Testis (tissue), 2 donors: ENCODE measurements at regions not wholly inside any gene's neighbourhood (a gene's known extent, or its start where the extent isn't known, plus 50 kb on each side); places are given as distances from the start of the nearest gene placed in this dataset.
"Not testable (repeated sequence)": the region's sequence is repeated elsewhere in the genome, so short reads cannot be mapped to it uniquely, and the experiment has no call there.

ENCODE experiments used
- DNase-seq: peaks from one replicate; pipeline ENCODE4 v3.0.0-alpha.2; 2019
- H3K27ac ChIP-seq, 2 donors: fragments of 200-600 bp; sonication (generic); one replicate each; pipeline ENCODE4 v1.5.1; 2019
- H3K27me3 ChIP-seq: fragments of 200-600 bp; sonication (generic); one replicate; pipeline ENCODE4 v1.5.1; 2019
- H3K36me3 ChIP-seq: fragments of 200-600 bp; sonication (generic); one replicate; pipeline ENCODE4 v1.5.1; 2017; ENCODE audit warnings: low read depth; ENCODE audit errors: missing control alignments
- H3K4me1 ChIP-seq: fragments of 200-600 bp; sonication (generic); one replicate; pipeline ENCODE4 v1.5.1; 2019
- H3K4me3 ChIP-seq, 2 donors: fragments of 200-600 bp; sonication (generic); one replicate each; pipeline ENCODE4 v1.5.1; 2017 to 2019
- H3K9me3 ChIP-seq: fragments of 200-600 bp; sonication (generic); one replicate; pipeline ENCODE4 v1.5.1; 2017
- CTCF ChIP-seq, 3 experiments: fragments of 450-650 bp in 2 of 3; fragments of 200-600 bp in 1 of 3; sonication (generic) in 1 of 3; IDR thresholded peaks; one replicate each; pipeline ENCODE4 v1.5.1; 2016 to 2019; ENCODE audit warnings: antibody characterized with exemption in 3 of 3, mild to moderate bottlenecking in 2 of 3, moderate library complexity in 1 of 3
- POLR2A ChIP-seq: fragments of 450-650 bp; IDR thresholded peaks from one replicate; pipeline ENCODE4 v1.6.1; 2017; ENCODE audit warnings: antibody characterized with exemption, mild to moderate bottlenecking, moderate library complexity
- WGBS, 2 donors: methylation state at CpG; one replicate each; pipeline ENCODE4 v1.1.5; 2018; 5-methylcytosine and 5-hydroxymethylcytosine counted together
- intact Hi-C: fragments of 100-400 bp; cut with DNase I; formaldehyde crosslinking; loops from one replicate; pipeline ENCODE4 v1.15.1; 2023; ENCODE audit warnings: low total_unique reads

DNA sequence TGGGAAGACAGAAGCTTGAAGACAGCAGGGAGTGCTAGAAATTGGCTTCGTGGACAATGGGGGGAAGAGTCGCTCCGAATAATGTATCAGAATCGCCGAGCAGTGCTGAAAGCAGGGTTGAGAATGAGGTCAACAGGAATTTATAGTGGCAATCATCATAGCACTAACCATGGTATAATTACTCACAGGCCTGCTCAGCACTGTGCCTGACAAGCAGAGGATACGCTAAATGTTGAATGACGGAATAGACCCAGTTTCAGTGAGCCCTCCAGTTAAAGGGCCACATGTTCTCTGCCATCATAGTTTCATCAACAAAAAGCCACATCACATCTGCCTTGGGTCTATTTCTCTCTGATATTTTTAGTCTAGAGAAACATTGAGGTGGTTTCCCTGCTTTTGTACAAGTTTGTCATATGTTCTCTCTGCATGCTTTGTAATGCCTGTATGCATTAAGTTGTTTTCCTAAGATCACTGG, 130.3 kb upstream of the EGLN3 start:
- no peak for DNase-seq
- Histone ChIP-seq H3K4me1 (no peaks in the 10 kb centered on the region), H3K36me3 (no peaks in the 10 kb centered on the region), H3K4me3 (no peak overlapping the region), H3K9me3 (no peaks in the 10 kb centered on the region), H3K27ac (no peak overlapping the region), H3K27me3 (no peaks in the 10 kb centered on the region)
- intact Hi-C loops = no loop called here
- 75 to 83% methylated on average over 7 of the region's 7 CpGs for WGBS, 2 donors
- TF ChIP-seq POLR2A (no peak), CTCF (IDR thresholded peaks at IDR 0.05) (no peak)

DNA sequence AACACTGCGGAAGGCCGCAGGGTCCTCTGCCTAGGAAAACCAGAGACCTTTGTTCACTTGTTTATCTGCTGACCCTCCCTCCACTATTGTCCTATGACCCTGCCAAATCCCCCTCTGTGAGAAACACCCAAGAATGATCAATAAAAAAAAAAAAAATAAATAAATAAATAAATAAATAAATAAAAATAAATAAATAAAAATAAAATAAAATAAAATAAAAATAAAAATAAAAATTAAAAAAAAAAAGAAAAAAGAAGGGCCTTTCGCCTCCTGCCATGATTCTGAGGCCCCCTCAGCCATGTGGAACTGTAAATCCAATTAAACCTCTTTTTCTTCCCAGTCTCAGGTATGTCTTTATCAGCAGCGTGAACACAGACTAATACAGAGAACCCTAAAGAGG, 128.8 kb upstream of the EGLN3 start:
- H3K9me3 ChIP-seq, DNase-seq, H3K27ac ChIP-seq, H3K36me3 ChIP-seq, H3K27me3 ChIP-seq, H3K4me3 ChIP-seq, intact Hi-C loops, H3K4me1 ChIP-seq: not testable (repeated sequence)
- WGBS, 2 donors = 95 to 96% methylated on average over 2 of the region's 4 CpGs

GRCh38 chr14:34078117-34078743, 127.4 kb upstream of the EGLN3 start:
- Histone ChIP-seq H3K36me3 (no peaks in the 10 kb centered on the region), H3K27me3 (no peaks in the 10 kb centered on the region), H3K4me1 (no peaks in the 10 kb centered on the region), H3K4me3 (no peak overlapping the region), H3K9me3 (no peaks in the 10 kb centered on the region), H3K27ac (no peak overlapping the region)
- TF ChIP-seq CTCF (IDR thresholded peaks at IDR 0.05) = no peak
- TF ChIP-seq POLR2A = no peak
- 50 to 61% methylated on average over 9 to 12 of the region's 12 CpGs for WGBS, 2 donors
- DNase-seq = no peak
- intact Hi-C loops = no loop called here

DNA sequence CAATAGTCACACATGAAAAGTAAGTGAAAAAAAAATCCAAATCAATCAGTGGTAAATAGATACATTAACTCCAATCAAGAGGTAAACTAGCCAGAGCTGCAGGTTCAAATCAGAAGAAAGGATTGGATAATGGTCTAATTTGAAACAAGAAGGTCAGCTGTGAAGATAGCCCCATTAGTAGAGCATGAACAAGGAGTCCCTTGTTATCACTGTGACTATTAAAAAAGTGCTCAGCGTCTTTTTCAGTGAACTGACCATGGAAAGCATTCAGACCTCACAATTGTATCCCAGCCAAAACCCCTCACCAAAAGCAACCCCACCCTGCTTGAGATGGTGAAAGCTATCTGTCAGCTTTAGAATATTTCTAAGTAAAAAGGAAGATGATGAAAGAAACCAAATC, 125.0 kb upstream of the EGLN3 start:
- Histone ChIP-seq H3K4me3 (no peak overlapping the region), H3K9me3 (no peaks in the 10 kb centered on the region), H3K27ac (no peak overlapping the region), H3K27me3 (no peaks in the 10 kb centered on the region), H3K4me1 (no peaks in the 10 kb centered on the region), H3K36me3 (no peaks in the 10 kb centered on the region)
- intact Hi-C loops = no loop called here
- DNase-seq = no peak
- WGBS, 2 donors = 27 to 50% methylated on average over 1 of the region's 1 CpG
- TF ChIP-seq CTCF (IDR thresholded peaks at IDR 0.05) (no peak), POLR2A (no peak)

DNA sequence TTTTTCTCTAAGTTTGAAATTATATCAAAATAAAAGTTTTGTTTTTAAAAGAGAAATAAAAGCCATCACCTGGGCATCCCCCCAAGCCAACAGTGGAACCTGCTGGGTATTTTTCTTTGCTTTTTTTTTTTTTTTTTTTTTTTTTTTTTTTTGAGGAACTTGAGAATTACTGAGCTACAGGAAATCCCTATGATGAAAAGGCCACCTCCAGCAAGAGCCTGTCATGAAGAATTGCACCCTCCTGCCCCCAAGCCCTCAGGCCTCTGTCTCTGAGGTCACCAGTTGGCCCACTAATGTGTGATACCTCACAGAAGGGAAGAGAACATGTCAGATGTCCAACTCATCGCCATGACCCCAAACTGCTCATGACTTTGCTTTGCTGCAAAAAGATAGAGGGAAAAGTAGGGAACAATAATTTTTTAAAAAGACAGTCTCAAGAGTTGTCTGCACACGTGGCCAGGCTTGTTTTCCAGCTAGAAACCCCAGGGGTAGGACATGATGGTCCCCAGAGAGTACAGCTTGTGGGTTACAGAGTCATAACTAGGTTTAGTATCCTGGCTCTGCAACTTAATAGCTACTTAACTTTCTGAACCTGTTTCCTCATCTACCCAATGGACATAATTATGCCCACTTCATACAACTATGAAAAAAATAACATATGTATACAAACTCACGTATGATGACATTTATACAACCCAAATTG, 124.3 kb upstream of the EGLN3 start:
- DNase-seq = no peak
- 59 to 69% methylated on average over 3 of the region's 3 CpGs for WGBS, 2 donors
- intact Hi-C loops = no loop called here
- Histone ChIP-seq H3K9me3 (no peaks in the 10 kb centered on the region), H3K27ac (no peak overlapping the region), H3K4me1 (no peaks in the 10 kb centered on the region), H3K27me3 (no peaks in the 10 kb centered on the region), H3K36me3 (no peaks in the 10 kb centered on the region), H3K4me3 (no peak overlapping the region)
- TF ChIP-seq POLR2A = no peak
- no peak for TF ChIP-seq CTCF (IDR thresholded peaks at IDR 0.05)
